ENCODE measurements at regions not wholly inside any gene's neighbourhood (a gene's known extent, or its start where the extent isn't known, plus 50 kb on each side); places are given as distances from the start of the nearest gene placed in this dataset.

DNA sequence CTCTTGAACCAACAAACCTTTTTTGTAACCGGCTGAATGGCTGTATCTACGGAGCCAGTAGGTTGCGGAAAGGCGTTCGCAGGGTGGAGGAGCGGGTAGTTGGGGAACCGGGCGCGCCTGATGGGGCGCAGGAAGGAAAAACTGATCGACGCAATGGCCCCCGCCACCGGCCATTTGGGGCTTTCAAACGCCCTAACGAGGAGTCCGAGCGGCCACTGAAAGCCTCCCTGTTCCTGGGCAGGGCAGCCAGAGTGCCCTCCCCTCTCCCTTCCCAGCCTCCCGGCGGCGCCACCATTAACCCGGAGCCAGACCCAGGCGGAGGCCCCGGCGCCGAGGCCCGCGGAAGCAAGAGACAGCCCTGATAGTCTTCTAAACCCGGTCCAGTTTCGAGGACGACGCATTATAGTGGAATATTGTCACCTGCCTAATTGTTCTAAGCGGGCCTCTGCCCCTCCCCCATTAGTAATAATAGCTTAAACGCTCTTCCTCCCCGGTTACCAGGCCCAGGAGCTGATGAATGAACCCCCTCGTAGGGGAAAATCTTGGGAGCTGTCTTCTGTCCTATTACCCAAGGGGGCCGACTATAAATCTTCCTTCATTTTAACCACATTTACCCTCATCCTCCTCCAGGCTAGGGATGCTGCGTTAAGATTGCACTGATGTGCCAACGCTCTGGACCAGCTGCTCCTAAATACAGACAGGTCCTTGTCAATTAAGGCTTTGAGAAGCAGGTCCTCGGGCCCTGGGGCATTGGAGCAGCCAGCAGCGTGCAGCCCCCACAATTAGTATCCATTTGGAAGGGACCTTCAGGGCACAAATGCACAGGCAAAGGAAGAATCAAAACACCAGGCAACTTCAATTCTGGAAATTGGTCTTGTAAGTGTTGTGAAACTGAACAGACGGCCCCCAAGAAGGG, 61.6 kb upstream of the TMEM33 start:
- H3K4me1 ChIP-seq (ENCODE audit: insufficient read depth, low read length), result no peaks in the 10 kb centered on the region
- peaks cover 5% of the 10 kb centered on the region for H3K9me3 ChIP-seq (ENCODE audit: low read length)
- no peak overlapping the region for H3K4me3 ChIP-seq (ENCODE audit: low read length)
- no peaks in the 10 kb centered on the region for H3K36me3 ChIP-seq (ENCODE audit: insufficient read depth, low read length)
- H2AFZ ChIP-seq (ENCODE audit: low read depth, low read length), result no peak overlapping the region
- H3K27me3 ChIP-seq (ENCODE audit: insufficient read depth, low read length), result peaks cover 86% of the 10 kb centered on the region

DNA sequence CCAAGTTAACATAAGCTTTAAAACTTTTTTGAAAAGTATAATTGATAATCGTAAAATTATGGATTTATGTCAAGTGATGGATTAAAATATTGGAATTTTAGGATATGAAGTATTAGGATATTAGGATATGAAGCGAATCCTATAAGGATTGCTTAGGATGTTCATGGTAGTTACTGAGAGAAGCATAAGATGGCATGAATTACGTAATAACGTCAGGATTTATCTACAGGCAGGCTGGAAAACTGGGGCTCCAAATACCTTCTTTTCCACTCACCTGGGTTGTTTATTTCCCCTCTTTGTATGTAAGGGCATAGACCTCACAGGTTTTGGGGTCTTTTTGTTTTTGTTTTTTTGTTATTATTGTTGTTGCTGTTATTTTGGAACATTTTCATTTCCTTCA, 65.2 kb upstream of the TMEM33 start:
- Histone ChIP-seq H3K9me3 (ENCODE audit: low read length) (peaks cover 2% of the 10 kb centered on the region), H3K4me1 (ENCODE audit: insufficient read depth, low read length) (peaks cover 15% of the 10 kb centered on the region), H3K27me3 (ENCODE audit: insufficient read depth, low read length) (peaks cover 84% of the 10 kb centered on the region), H3K4me3 (ENCODE audit: low read length) (no peak overlapping the region), H2AFZ (ENCODE audit: low read depth, low read length) (no peak overlapping the region), H3K36me3 (ENCODE audit: insufficient read depth, low read length) (no peaks in the 10 kb centered on the region)

DNA sequence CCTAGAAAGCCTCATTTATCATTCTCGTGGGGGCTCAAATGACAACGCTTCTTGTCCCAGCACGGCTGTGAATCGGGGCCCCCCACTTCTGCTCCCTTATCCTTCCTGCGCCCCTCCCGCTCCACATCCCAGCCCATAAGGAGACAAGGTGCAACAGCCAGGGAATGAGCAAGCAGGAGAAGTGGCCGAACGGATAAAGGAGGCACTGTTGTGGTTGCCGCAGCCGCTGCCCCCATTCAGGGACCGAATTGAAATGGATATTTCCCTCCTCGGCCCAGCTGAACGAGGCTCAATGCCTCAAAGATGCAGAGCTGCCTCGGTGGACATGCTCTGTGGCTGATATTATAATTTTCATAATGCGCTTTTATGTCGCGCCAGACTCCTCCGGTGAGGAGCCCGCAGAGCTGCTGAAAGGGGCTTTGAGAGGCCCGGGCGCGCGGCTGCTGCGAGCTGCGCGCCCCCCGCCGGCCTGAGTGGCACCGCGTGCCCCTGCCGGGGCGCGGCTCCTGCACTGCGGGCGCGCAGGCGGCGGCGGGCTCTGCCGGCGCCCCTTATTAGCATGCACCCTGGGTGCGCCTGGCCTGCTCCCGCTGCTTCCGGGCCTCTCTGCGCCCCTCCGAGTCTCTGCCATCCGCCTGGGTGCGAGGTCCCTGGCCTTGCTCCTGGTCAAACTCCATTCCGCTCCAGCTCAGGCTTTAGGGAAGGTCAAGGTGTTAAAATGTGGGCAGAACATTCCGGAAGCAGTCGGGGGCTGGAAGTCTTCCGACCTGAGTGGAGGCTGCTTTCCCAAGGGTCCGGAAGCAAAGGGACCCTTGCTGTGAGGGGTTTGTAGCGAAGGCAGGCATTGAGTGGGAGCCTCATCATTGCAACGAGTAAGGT, 68.2 kb upstream of the TMEM33 start:
- Histone ChIP-seq H3K9me3 (ENCODE audit: low read length) (peaks cover 3% of the 10 kb centered on the region), H3K4me1 (ENCODE audit: insufficient read depth, low read length) (peaks cover 15% of the 10 kb centered on the region), H3K4me3 (ENCODE audit: low read length) (peak overlapping the region; percentile 32), H3K36me3 (ENCODE audit: insufficient read depth, low read length) (no peaks in the 10 kb centered on the region), H2AFZ (ENCODE audit: low read depth, low read length) (peak overlapping the region; percentile 48), H3K27me3 (ENCODE audit: insufficient read depth, low read length) (peaks cover 81% of the 10 kb centered on the region)

GRCh38 chr4:41865981-41866798, 69.0 kb upstream of the TMEM33 start:
- H2AFZ ChIP-seq (ENCODE audit: low read depth, low read length), result no peak overlapping the region
- no peaks in the 10 kb centered on the region for H3K36me3 ChIP-seq (ENCODE audit: insufficient read depth, low read length)
- H3K4me1 ChIP-seq (ENCODE audit: insufficient read depth, low read length), result peaks cover 15% of the 10 kb centered on the region
- peaks cover 85% of the 10 kb centered on the region for H3K27me3 ChIP-seq (ENCODE audit: insufficient read depth, low read length)
- peaks cover 3% of the 10 kb centered on the region for H3K9me3 ChIP-seq (ENCODE audit: low read length)
- H3K4me3 ChIP-seq (ENCODE audit: low read length), result peak overlapping the region; percentile 32

DNA sequence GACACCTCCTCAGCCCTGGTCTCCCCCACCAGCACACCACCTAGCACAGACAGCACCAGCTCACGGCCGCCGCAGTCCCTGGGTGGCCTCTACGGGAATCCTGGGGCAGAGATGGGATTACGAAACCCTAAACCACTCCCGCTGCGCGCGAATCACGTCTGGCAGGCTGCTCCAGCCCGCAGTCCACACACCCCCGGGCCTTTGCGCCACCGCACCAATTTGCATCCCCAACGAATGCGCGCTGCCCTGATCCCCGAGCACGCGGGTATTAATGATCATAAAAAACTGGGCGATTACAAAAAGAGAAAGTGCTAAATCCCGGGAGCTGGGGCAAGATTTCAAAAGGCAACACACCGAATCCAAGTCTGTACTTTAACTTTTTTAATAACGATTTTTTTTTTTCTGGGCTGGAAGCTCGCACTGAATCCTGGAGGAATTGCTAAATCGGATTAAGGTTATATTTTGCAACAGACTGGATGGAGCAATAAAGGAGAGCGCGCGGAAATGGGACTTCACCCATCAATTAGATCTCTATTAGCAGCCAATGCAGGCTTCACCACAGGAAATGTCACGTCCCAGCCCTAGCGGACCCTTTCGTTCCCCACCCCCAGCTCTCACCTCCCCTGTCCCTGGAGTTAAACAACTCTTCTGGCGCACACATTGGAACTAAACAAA, 69.8 kb upstream of the TMEM33 start:
- Histone ChIP-seq H3K4me1 (ENCODE audit: insufficient read depth, low read length) (peaks cover 15% of the 10 kb centered on the region), H2AFZ (ENCODE audit: low read depth, low read length) (no peak overlapping the region), H3K4me3 (ENCODE audit: low read length) (no peak overlapping the region), H3K9me3 (ENCODE audit: low read length) (peaks cover 3% of the 10 kb centered on the region), H3K27me3 (ENCODE audit: insufficient read depth, low read length) (peaks cover 82% of the 10 kb centered on the region), H3K36me3 (ENCODE audit: insufficient read depth, low read length) (no peaks in the 10 kb centered on the region)

DNA sequence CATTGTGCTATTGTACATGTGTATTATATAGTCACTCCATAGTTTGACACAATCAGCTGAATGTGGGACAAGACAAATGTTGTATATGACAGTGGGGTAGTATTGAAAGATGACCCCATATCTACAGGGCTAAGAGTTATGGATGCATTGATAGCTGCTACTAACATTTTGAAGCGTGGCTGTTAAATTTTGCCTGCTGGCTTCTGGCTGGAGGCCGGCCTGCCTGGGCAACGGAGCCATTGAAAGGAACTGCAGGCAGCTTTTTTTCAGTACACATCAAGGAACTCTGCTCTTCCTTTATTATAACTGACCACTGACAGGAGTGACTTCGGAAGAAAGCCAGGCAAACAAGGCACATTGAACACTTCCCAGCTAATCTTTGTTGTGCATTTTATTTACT, 76.1 kb upstream of the TMEM33 start:
- Histone ChIP-seq H3K4me1 (ENCODE audit: insufficient read depth, low read length) (peaks cover 12% of the 10 kb centered on the region), H3K9me3 (ENCODE audit: low read length) (no peaks in the 10 kb centered on the region), H2AFZ (ENCODE audit: low read depth, low read length) (no peak overlapping the region), H3K4me3 (ENCODE audit: low read length) (no peak overlapping the region), H3K27me3 (ENCODE audit: insufficient read depth, low read length) (peaks cover 48% of the 10 kb centered on the region), H3K36me3 (ENCODE audit: insufficient read depth, low read length) (no peaks in the 10 kb centered on the region)

GRCh38 chr4:41857226-41857641, 78.0 kb upstream of the TMEM33 start:
- no peaks in the 10 kb centered on the region for H3K9me3 ChIP-seq (ENCODE audit: low read length)
- H3K36me3 ChIP-seq (ENCODE audit: insufficient read depth, low read length), result no peaks in the 10 kb centered on the region
- no peak overlapping the region for H2AFZ ChIP-seq (ENCODE audit: low read depth, low read length)
- H3K4me1 ChIP-seq (ENCODE audit: insufficient read depth, low read length), result peaks cover 12% of the 10 kb centered on the region
- H3K27me3 ChIP-seq (ENCODE audit: insufficient read depth, low read length), result peaks cover 35% of the 10 kb centered on the region
- no peak overlapping the region for H3K4me3 ChIP-seq (ENCODE audit: low read length)

DNA sequence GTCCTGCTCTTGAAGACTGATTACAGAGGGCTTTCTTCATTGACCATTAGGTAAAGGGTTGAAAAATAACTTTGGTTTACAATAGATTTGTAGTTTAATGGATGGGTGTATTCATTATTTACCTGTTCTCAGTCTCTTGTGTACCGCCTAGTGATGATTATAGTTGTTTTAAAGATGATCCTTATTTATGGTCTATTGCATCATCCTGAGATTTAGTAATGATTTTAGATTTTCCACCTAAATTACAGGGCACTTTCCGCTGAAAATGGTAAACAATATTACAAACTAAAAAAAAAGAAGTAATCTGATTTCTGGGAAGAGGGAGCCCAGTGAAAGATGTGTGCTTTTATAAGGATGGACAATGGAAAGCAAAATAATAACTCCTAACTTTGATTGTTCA, 78.4 kb upstream of the TMEM33 start:
- H3K36me3 ChIP-seq (ENCODE audit: insufficient read depth, low read length), result no peaks in the 10 kb centered on the region
- H3K4me3 ChIP-seq (ENCODE audit: low read length), result no peak overlapping the region
- peaks cover 31% of the 10 kb centered on the region for H3K27me3 ChIP-seq (ENCODE audit: insufficient read depth, low read length)
- H2AFZ ChIP-seq (ENCODE audit: low read depth, low read length), result no peak overlapping the region
- no peaks in the 10 kb centered on the region for H3K9me3 ChIP-seq (ENCODE audit: low read length)
- peaks cover 12% of the 10 kb centered on the region for H3K4me1 ChIP-seq (ENCODE audit: insufficient read depth, low read length)

DNA sequence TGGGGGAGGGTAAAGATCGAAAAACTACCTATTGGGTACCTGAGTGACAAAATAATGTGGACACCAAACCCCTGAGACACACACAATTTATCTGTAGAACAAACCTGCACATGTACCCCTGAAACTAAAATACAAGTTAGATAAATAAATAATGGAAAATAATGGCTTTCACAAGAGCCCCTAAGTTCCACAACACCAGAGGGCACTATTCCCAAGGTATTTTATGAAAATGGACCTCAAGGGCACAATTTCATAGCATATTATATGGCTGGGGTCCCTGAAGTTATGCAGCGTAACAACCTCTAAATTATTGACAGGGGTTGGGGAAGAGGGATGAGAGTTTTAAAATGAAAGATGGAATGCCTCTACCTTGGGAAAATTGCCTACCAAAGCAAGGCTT, 81.3 kb upstream of the TMEM33 start:
- Histone ChIP-seq H3K9me3 (ENCODE audit: low read length) (no peaks in the 10 kb centered on the region), H3K27me3 (ENCODE audit: insufficient read depth, low read length) (peaks cover 21% of the 10 kb centered on the region), H3K4me1 (ENCODE audit: insufficient read depth, low read length) (peaks cover 4% of the 10 kb centered on the region), H3K36me3 (ENCODE audit: insufficient read depth, low read length) (no peaks in the 10 kb centered on the region), H3K4me3 (ENCODE audit: low read length) (no peak overlapping the region), H2AFZ (ENCODE audit: low read depth, low read length) (no peak overlapping the region)

DNA sequence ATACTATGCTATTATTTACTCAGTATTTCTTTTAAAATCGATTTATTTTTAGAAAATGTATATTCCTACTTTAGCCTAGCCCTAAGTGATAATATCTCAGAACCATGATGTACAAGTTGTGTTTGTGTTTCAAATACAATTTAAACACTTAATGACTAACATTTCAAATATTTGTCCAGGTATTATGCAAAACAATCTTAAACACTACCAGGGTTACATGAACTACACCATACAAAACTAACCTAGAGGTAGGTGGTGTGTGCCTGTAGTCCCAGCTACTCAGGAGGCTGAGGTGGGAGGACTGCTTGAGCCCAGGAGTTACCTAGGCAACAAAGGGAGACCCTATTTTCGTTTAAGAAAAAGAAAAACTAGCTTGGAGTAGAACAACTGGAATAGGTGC, 83.0 kb upstream of the TMEM33 start:
- no peak overlapping the region for H3K4me3 ChIP-seq (ENCODE audit: low read length)
- H3K27me3 ChIP-seq (ENCODE audit: insufficient read depth, low read length), result peaks cover 11% of the 10 kb centered on the region
- H3K9me3 ChIP-seq (ENCODE audit: low read length), result no peaks in the 10 kb centered on the region
- H2AFZ ChIP-seq (ENCODE audit: low read depth, low read length), result no peak overlapping the region
- no peaks in the 10 kb centered on the region for H3K36me3 ChIP-seq (ENCODE audit: insufficient read depth, low read length)
- peaks cover 2% of the 10 kb centered on the region for H3K4me1 ChIP-seq (ENCODE audit: insufficient read depth, low read length)

DNA sequence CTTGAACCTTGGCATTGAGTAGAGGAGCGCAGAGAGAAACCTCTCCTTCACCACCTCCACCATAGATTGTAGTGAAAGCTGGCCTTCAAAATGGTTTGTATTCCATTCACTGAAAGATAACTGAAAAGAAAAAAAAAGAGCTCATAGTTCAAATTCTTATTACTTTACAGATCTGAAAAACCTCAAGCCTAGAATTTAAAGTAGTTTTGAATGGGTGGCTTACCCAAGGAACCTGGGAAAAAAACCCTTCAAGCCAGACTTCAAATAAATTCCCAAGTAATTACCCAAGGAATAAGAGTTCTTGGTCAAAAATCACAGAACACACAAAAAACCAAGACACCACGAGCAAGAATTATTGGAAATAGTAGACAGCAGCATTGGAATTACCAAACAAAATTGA, 83.6 kb upstream of the TMEM33 start:
- H2AFZ ChIP-seq (ENCODE audit: low read depth, low read length), result no peak overlapping the region
- H3K27me3 ChIP-seq (ENCODE audit: insufficient read depth, low read length), result peaks cover 11% of the 10 kb centered on the region
- H3K4me1 ChIP-seq (ENCODE audit: insufficient read depth, low read length), result no peaks in the 10 kb centered on the region
- no peaks in the 10 kb centered on the region for H3K9me3 ChIP-seq (ENCODE audit: low read length)
- no peaks in the 10 kb centered on the region for H3K36me3 ChIP-seq (ENCODE audit: insufficient read depth, low read length)
- no peak overlapping the region for H3K4me3 ChIP-seq (ENCODE audit: low read length)

GRCh38 chr4:41844327-41844726, 90.9 kb upstream of the TMEM33 start:
- no peak overlapping the region for H2AFZ ChIP-seq (ENCODE audit: low read depth, low read length)
- no peaks in the 10 kb centered on the region for H3K27me3 ChIP-seq (ENCODE audit: insufficient read depth, low read length)
- H3K36me3 ChIP-seq (ENCODE audit: insufficient read depth, low read length), result no peaks in the 10 kb centered on the region
- H3K9me3 ChIP-seq (ENCODE audit: low read length), result no peaks in the 10 kb centered on the region
- no peaks in the 10 kb centered on the region for H3K4me1 ChIP-seq (ENCODE audit: insufficient read depth, low read length)
- H3K4me3 ChIP-seq (ENCODE audit: low read length), result no peak overlapping the region

Data from neuron (in vitro differentiated cells).